ENCODE measurements at regions not wholly inside any gene's neighbourhood (a gene's known extent, or its start where the extent isn't known, plus 50 kb on each side); places are given as distances from the start of the nearest gene placed in this dataset.

DNA sequence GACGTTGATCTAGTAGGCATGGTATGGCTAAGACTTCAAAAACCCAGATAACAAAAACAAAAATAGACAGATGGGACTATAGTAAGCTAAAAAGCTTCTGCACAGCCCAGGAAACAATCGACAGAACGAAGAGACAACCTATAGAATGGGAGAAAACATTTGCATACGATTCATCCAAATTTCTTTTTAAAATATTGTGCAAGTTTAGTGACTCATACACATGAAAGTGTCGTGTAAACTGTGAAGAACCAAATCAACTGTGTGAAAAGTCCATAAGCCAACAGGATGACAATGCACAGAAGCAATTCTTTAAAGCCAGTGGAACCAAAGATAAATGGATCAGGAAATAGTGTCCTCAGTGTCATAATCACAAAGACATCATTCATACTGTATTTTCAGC, 671.1 kb downstream of the RNF144A start:
- Histone ChIP-seq H3K9me2 (replicated peaks; ENCODE audit: insufficient read depth, low read length) (no peaks in the 10 kb centered on the region), H3K4me1 (ENCODE audit: low read length) (peaks cover 25% of the 10 kb centered on the region), H3K79me2 (ENCODE audit: low read length) (no peaks in the 10 kb centered on the region), H3K27ac (ENCODE audit: low read length) (no peak overlapping the region), H4K20me1 (ENCODE audit: insufficient read depth, low read depth, low read length) (no peaks in the 10 kb centered on the region), H3K36me3 (ENCODE audit: insufficient read depth, low read length) (no peaks in the 10 kb centered on the region), H3K9me3 (ENCODE audit: low read length) (no peaks in the 10 kb centered on the region), H3K4me2 (ENCODE audit: low read depth, low read length, poor library complexity, severe bottlenecking) (no peak overlapping the region), H3K4me3 (ENCODE audit: low read length) (no peak overlapping the region), H3K9ac (ENCODE audit: low read length) (no peak overlapping the region), H2AFZ (ENCODE audit: low read length) (no peak overlapping the region), H3K27me3 (ENCODE audit: low read length) (no peaks in the 10 kb centered on the region)
- no peak for DNase-seq

DNA sequence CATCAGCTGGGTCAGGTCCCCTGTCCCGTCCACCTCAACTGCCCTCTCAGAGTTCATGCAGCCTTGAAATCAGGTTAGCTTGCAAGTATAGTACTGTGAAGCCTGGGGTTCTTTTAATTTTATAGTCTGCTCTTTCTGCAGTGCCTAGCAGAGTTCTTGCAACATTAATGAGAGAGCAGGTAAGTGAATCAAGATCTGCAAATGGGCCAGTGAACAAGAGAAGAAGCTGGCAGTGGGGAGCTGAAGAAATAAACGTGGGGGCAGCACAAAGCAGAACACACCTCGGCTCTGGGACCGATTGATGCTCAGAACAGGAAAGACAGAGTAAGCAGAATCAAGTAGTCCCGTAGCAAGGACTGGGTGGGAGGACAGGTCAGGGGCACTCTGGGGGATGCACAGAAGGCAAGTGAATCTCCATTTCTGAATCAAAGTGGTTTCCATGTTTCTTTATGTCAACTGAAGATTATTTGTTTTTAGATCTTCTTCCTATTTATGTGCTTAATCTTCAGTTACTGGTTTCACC, 675.5 kb downstream of the RNF144A start:
- Histone ChIP-seq H4K20me1 (ENCODE audit: insufficient read depth, low read depth, low read length) (no peaks in the 10 kb centered on the region), H3K9ac (ENCODE audit: low read length) (no peak overlapping the region), H3K79me2 (ENCODE audit: low read length) (no peaks in the 10 kb centered on the region), H3K9me3 (ENCODE audit: low read length) (no peaks in the 10 kb centered on the region), H3K4me2 (ENCODE audit: low read depth, low read length, poor library complexity, severe bottlenecking) (no peak overlapping the region), H3K27ac (ENCODE audit: low read length) (no peak overlapping the region), H3K9me2 (replicated peaks; ENCODE audit: insufficient read depth, low read length) (no peaks in the 10 kb centered on the region), H3K27me3 (ENCODE audit: low read length) (no peaks in the 10 kb centered on the region), H3K36me3 (ENCODE audit: insufficient read depth, low read length) (no peaks in the 10 kb centered on the region), H3K4me1 (ENCODE audit: low read length) (peaks cover 30% of the 10 kb centered on the region), H3K4me3 (ENCODE audit: low read length) (no peak overlapping the region), H2AFZ (ENCODE audit: low read length) (no peak overlapping the region)
- DNase-seq, result no peak

DNA sequence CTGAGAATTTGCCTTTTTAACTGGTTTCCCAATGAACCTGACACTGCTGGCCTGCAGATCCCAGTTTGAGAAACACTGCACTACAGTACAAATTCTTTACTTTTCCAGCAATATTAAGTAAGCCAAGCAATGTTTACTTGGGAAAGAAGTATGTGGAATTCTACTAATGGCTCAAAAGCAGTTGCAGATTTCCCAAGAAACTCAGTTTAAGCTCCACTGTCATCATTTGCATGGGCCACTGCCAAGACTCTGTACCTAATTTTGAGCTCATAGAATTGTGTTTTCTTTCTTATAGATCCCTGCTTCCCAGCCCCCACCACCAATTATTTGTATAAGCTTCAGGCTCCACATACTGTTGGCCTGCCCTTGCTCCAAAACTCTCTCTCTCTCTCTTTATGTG, 676.1 kb downstream of the RNF144A start:
- no peak overlapping the region for H3K4me3 ChIP-seq (ENCODE audit: low read length)
- H3K36me3 ChIP-seq (ENCODE audit: insufficient read depth, low read length), result no peaks in the 10 kb centered on the region
- H3K79me2 ChIP-seq (ENCODE audit: low read length), result no peaks in the 10 kb centered on the region
- H3K27ac ChIP-seq (ENCODE audit: low read length), result no peak overlapping the region
- no peak for DNase-seq
- H3K4me1 ChIP-seq (ENCODE audit: low read length), result peaks cover 30% of the 10 kb centered on the region
- no peaks in the 10 kb centered on the region for H3K27me3 ChIP-seq (ENCODE audit: low read length)
- no peak overlapping the region for H3K9ac ChIP-seq (ENCODE audit: low read length)
- H3K9me3 ChIP-seq (ENCODE audit: low read length), result no peaks in the 10 kb centered on the region
- H2AFZ ChIP-seq (ENCODE audit: low read length), result no peak overlapping the region
- H3K9me2 ChIP-seq (replicated peaks; ENCODE audit: insufficient read depth, low read length), result no peaks in the 10 kb centered on the region
- H3K4me2 ChIP-seq (ENCODE audit: low read depth, low read length, poor library complexity, severe bottlenecking), result no peak overlapping the region
- H4K20me1 ChIP-seq (ENCODE audit: insufficient read depth, low read depth, low read length), result no peaks in the 10 kb centered on the region

DNA sequence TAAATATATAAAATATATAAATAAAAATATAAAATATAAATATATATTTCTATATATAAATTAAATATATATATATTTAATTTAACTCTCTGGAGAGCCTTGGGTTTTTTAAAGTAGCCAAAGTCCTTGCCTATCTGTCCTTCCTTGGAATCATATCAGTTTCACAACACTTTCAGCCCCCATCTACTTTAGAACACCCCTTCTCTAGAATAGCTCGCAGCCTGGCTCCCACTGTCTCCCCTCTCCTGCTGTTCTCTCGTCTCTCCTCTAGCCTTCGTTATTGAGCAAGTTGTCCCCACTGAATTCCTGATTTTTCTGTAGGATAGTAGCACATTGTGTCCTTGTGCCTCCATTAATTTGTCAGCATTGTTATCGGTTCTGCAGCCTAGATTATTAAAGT, 677.0 kb downstream of the RNF144A start:
- Histone ChIP-seq H4K20me1 (ENCODE audit: insufficient read depth, low read depth, low read length) (no peaks in the 10 kb centered on the region), H2AFZ (ENCODE audit: low read length) (no peak overlapping the region), H3K9ac (ENCODE audit: low read length) (no peak overlapping the region), H3K27ac (ENCODE audit: low read length) (no peak overlapping the region), H3K36me3 (ENCODE audit: insufficient read depth, low read length) (no peaks in the 10 kb centered on the region), H3K79me2 (ENCODE audit: low read length) (no peaks in the 10 kb centered on the region), H3K4me2 (ENCODE audit: low read depth, low read length, poor library complexity, severe bottlenecking) (no peak overlapping the region), H3K9me2 (replicated peaks; ENCODE audit: insufficient read depth, low read length) (no peaks in the 10 kb centered on the region), H3K4me3 (ENCODE audit: low read length) (no peak overlapping the region), H3K9me3 (ENCODE audit: low read length) (no peaks in the 10 kb centered on the region), H3K27me3 (ENCODE audit: low read length) (no peaks in the 10 kb centered on the region), H3K4me1 (ENCODE audit: low read length) (peaks cover 30% of the 10 kb centered on the region)
- no peak for DNase-seq

DNA sequence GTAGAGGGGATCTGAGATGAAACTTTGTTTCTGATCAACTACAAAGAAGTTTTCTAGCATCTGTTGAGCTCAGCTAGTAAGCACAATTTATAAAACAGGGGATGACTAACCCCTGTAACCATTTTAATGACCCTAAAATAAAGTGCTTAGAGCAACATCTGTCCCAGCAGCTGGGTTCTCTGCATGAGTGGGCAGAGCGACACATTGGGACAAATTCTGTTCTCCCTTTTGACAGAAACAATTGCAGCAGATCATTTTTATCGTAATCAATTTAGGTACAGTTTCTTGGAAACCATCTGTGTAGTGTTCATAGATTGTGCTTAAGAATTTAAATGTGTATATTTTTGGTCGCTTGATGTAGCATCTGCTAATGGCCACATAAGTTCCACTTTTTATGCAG, 678.0 kb downstream of the RNF144A start:
- Histone ChIP-seq H3K79me2 (ENCODE audit: low read length) (no peaks in the 10 kb centered on the region), H3K27ac (ENCODE audit: low read length) (no peak overlapping the region), H4K20me1 (ENCODE audit: insufficient read depth, low read depth, low read length) (no peaks in the 10 kb centered on the region), H3K4me1 (ENCODE audit: low read length) (peaks cover 30% of the 10 kb centered on the region), H2AFZ (ENCODE audit: low read length) (no peak overlapping the region), H3K9me3 (ENCODE audit: low read length) (no peaks in the 10 kb centered on the region), H3K36me3 (ENCODE audit: insufficient read depth, low read length) (no peaks in the 10 kb centered on the region), H3K9me2 (replicated peaks; ENCODE audit: insufficient read depth, low read length) (no peaks in the 10 kb centered on the region), H3K27me3 (ENCODE audit: low read length) (no peaks in the 10 kb centered on the region), H3K4me3 (ENCODE audit: low read length) (no peak overlapping the region), H3K9ac (ENCODE audit: low read length) (no peak overlapping the region), H3K4me2 (ENCODE audit: low read depth, low read length, poor library complexity, severe bottlenecking) (peak overlapping the region; percentile 5)
- peak; percentile 70 for DNase-seq

DNA sequence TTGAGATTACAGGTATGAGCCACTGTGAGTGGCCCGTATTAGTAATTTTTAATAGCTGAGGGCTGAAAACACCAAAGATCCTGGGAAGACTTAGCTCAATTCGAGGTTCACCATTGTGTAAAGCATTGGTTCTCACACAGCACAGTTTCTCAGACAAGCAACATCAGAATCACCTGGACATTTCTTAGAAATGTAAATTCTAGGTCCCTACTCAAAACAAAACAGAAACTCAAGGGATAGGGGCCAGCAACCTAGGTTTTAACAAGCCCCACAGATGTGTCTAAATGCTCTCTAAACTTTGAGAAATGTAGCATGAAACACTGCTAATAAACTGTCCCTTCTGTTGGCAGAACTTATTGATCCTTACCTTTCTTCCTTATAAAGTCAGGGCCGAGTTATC, 681.2 kb downstream of the RNF144A start:
- no peak for DNase-seq
- H4K20me1 ChIP-seq (ENCODE audit: insufficient read depth, low read depth, low read length), result no peaks in the 10 kb centered on the region

DNA sequence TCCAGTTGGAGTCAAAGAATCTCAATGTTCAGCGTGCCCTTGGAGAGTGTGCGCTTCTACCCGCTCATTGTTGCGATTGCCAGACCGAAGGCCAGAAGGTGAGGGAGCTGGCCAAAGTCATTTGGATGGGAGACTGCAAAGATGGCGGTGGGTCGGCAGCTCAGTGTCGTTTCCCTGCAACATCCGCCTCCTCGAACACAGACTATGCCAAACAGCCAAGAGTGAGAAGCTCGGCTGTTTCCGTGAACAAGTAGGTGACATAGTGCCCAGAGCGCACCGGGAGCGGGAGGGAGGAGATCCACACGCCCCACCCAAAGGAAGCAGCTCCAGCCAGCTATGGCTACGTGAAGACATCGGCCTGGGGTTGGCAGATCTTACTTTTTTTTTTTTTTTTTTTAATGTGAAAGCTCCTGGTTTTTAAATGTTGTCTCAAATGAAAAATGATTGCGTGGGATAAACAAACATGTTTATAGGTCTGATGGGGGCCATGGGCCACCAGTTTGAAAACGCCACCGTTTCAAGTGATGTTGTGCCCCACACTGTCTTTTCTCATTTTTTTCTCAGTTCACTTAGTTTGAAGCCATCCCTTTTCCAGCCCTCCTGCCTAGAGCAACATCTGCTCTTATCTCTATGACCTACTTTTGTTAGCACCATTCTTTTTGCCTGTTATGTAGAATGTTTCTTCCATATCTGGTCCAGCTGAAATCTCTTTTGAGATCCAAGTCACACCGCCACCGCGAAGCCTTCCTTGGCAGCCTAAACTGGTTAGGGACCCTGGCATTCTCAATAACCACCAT, 682.4 kb downstream of the RNF144A start:
- Histone ChIP-seq H4K20me1 (ENCODE audit: insufficient read depth, low read depth, low read length) (no peaks in the 10 kb centered on the region), H3K4me3 (ENCODE audit: low read length) (no peak overlapping the region), H2AFZ (ENCODE audit: low read length) (no peak overlapping the region), H3K36me3 (ENCODE audit: insufficient read depth, low read length) (no peaks in the 10 kb centered on the region), H3K4me2 (ENCODE audit: low read depth, low read length, poor library complexity, severe bottlenecking) (no peak overlapping the region), H3K4me1 (ENCODE audit: low read length) (peaks cover 26% of the 10 kb centered on the region), H3K27ac (ENCODE audit: low read length) (no peak overlapping the region), H3K79me2 (ENCODE audit: low read length) (no peaks in the 10 kb centered on the region), H3K9me2 (replicated peaks; ENCODE audit: insufficient read depth, low read length) (no peaks in the 10 kb centered on the region), H3K27me3 (ENCODE audit: low read length) (no peaks in the 10 kb centered on the region), H3K9ac (ENCODE audit: low read length) (no peak overlapping the region), H3K9me3 (ENCODE audit: low read length) (peaks cover 2% of the 10 kb centered on the region; the same call in 1 of the 2 replicates)
- no peak for DNase-seq

More for the DNA sequence above, 681.2 kb downstream of the RNF144A start:
- Histone ChIP-seq H3K9me2 (replicated peaks; ENCODE audit: insufficient read depth, low read length) (no peaks in the 10 kb centered on the region), H3K36me3 (ENCODE audit: insufficient read depth, low read length) (no peaks in the 10 kb centered on the region), H3K27me3 (ENCODE audit: low read length) (no peaks in the 10 kb centered on the region), H3K4me2 (ENCODE audit: low read depth, low read length, poor library complexity, severe bottlenecking) (no peak overlapping the region), H3K79me2 (ENCODE audit: low read length) (no peaks in the 10 kb centered on the region), H2AFZ (ENCODE audit: low read length) (no peak overlapping the region), H3K9ac (ENCODE audit: low read length) (no peak overlapping the region), H3K4me1 (ENCODE audit: low read length) (peaks cover 30% of the 10 kb centered on the region), H3K9me3 (ENCODE audit: low read length) (peaks cover 2% of the 10 kb centered on the region; the same call in 1 of the 2 replicates), H3K27ac (ENCODE audit: low read length) (no peak overlapping the region), H3K4me3 (ENCODE audit: low read length) (no peak overlapping the region)

DNA sequence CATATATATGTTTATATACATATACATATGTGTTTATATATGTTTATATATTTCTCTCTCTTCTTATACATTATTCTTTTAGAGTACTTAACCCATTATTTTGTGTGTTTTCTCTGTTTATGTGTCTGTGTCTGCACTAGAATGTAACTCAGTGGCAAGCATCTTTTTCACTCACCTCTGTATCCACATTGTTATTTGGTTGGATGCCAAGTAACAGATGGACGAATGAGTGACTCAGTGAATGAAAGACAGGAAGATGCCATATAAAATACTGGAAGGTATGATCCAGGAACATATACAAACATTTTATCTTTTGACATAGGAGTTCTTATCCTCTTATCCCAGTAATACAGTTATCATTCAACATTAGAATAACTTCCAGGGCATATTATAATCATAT, 684.8 kb downstream of the RNF144A start:
- Histone ChIP-seq H3K9me3 (ENCODE audit: low read length) (peaks cover 2% of the 10 kb centered on the region; the same call in 1 of the 2 replicates), H4K20me1 (ENCODE audit: insufficient read depth, low read depth, low read length) (no peaks in the 10 kb centered on the region), H2AFZ (ENCODE audit: low read length) (no peak overlapping the region), H3K79me2 (ENCODE audit: low read length) (no peaks in the 10 kb centered on the region), H3K36me3 (ENCODE audit: insufficient read depth, low read length) (no peaks in the 10 kb centered on the region), H3K4me2 (ENCODE audit: low read depth, low read length, poor library complexity, severe bottlenecking) (no peak overlapping the region), H3K4me1 (ENCODE audit: low read length) (peaks cover 4% of the 10 kb centered on the region), H3K27me3 (ENCODE audit: low read length) (no peaks in the 10 kb centered on the region), H3K9ac (ENCODE audit: low read length) (no peak overlapping the region), H3K9me2 (replicated peaks; ENCODE audit: insufficient read depth, low read length) (no peaks in the 10 kb centered on the region), H3K4me3 (ENCODE audit: low read length) (no peak overlapping the region), H3K27ac (ENCODE audit: low read length) (no peak overlapping the region)
- no peak for DNase-seq

All from Karpas-422 (cell line).